GM19455 (cell line): ENCODE measurements at regions not wholly inside any gene's neighbourhood (a gene's known extent, or its start where the extent isn't known, plus 50 kb on each side); places are given as distances from the start of the nearest gene placed in this dataset.

Source experiments
- ATAC-seq: cut with Tn5 transposase; IDR thresholded peaks from one replicate; pipeline ENCODE4 v1.9.1; 2021; ENCODE audit not compliant: unreplicated experiment

- no peak for ATAC-seq
Measured at GRCh38 chr1:38241594-38242334, 195.2 kb upstream of the POU3F1 start.

GRCh38 chr1:38240618-38241017 is 194.0 kb upstream of the POU3F1 start:
- no peak for ATAC-seq

- ATAC-seq: no peak
Measured at GRCh38 chr1:38239258-38239835, 192.8 kb upstream of the POU3F1 start.

GRCh38 chr1:38238294-38238693 is 191.7 kb upstream of the POU3F1 start:
- ATAC-seq: no peak

GRCh38 chr1:38235705-38236104 is 189.1 kb upstream of the POU3F1 start:
- ATAC-seq: no peak

GRCh38 chr1:38231941-38232340 is 185.3 kb upstream of the POU3F1 start:
- no peak for ATAC-seq

- no peak for ATAC-seq
Measured at GRCh38 chr1:38228718-38229117, 182.1 kb upstream of the POU3F1 start.

- no peak for ATAC-seq
Measured at GRCh38 chr1:38225745-38226144, 179.2 kb upstream of the POU3F1 start.

GRCh38 chr1:38223391-38223790 is 176.8 kb upstream of the POU3F1 start:
- ATAC-seq: no peak

- no peak for ATAC-seq
Measured at GRCh38 chr1:38222891-38223290, 176.3 kb upstream of the POU3F1 start.

GRCh38 chr1:38221006-38221649 is 174.5 kb upstream of the POU3F1 start:
- no peak for ATAC-seq

- no peak for ATAC-seq
Measured at GRCh38 chr1:38217316-38217715, 170.7 kb upstream of the POU3F1 start.

GRCh38 chr1:38213646-38214434 is 167.2 kb upstream of the POU3F1 start:
- ATAC-seq: no peak

GRCh38 chr1:38210895-38211177 is 164.2 kb upstream of the POU3F1 start:
- no peak for ATAC-seq

GRCh38 chr1:38210021-38210894 is 163.7 kb upstream of the POU3F1 start:
- no peak for ATAC-seq

- no peak for ATAC-seq
Measured at GRCh38 chr1:38208716-38209632, 162.4 kb upstream of the POU3F1 start.

- no peak for ATAC-seq
Measured at GRCh38 chr1:38207906-38208305, 161.3 kb upstream of the POU3F1 start.

- no peak for ATAC-seq
Measured at GRCh38 chr1:38207275-38207674, 160.7 kb upstream of the POU3F1 start.

GRCh38 chr1:38204698-38205097 is 158.1 kb upstream of the POU3F1 start:
- no peak for ATAC-seq

GRCh38 chr1:38203441-38203840 is 156.8 kb upstream of the POU3F1 start:
- ATAC-seq: no peak
